ENCODE measurements at regions not wholly inside any gene's neighbourhood (a gene's known extent, or its start where the extent isn't known, plus 50 kb on each side); places are given as distances from the start of the nearest gene placed in this dataset.
"Not testable (repeated sequence)": the region's sequence is repeated elsewhere in the genome, so short reads cannot be mapped to it uniquely, and the experiment has no call there.

GRCh38 chr7:114364151-114364550, 50.5 kb upstream of the FOXP2 start:
- in situ Hi-C loops (cut with HindIII; ENCODE audit: low sequenced_read_pairs) = no loop called here

DNA sequence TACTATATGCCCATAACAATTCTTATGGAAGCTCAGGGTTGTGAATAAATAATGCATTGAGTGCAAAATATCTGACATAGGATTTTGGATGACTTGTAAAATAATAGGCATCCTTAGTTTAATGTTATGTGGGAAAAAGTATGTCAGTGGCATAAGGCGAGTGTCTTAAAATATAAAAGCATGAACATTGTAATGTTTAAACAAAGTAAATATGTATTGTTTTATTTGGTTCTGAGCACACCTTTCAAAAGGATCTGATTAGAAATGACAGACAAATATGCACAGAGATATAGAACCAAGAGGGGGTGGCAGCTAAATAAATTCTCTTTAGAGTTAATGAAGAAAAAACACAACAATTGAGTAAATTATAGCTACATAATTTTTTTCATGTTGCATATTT, 51.3 kb upstream of the FOXP2 start:
- in situ Hi-C loops (cut with HindIII; ENCODE audit: low sequenced_read_pairs) = no loop called here

DNA sequence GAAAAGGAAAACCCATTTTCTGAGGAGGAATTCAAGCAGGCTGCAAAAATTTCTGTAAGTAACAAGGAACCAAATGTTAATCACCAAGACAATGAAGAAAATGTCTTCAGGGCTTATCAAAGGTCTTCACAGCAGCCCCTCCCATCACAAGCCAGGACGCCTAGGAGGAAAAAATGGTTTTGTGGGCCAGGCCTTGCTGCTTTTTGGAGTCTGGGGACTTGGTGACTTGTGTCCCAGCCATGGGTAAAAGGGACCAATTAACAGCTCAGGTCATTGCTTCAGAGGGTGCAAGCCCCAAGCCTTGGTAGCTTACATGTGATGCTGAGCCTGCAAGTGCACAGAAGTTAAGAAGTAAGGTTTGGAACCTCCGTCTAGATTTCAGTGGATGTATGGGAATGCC, 55.7 kb upstream of the FOXP2 start:
- in situ Hi-C loops (cut with HindIII; ENCODE audit: low sequenced_read_pairs) = no loop called here

GRCh38 chr7:114356133-114356532, 58.5 kb upstream of the FOXP2 start:
- in situ Hi-C loops (cut with HindIII; ENCODE audit: low sequenced_read_pairs) = no loop called here

DNA sequence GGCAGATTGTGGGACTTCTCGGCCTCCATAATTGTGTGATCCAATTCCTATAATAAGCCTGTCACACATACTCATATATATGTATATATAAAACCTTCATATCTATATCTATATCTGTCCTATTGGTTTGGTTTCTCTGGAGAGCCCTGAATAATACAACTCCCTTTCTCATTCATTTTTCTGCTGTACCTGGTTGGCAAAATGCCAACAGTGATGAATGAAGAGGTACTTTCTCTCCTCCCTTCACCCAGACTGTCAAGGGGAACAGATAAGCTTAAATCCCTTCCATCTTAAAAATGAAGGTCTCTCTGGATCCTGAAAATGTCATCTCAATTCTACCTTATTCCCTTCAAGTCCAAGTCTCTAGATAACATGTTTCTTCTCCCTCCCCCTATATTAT, 60.3 kb upstream of the FOXP2 start:
- in situ Hi-C loops (cut with HindIII; ENCODE audit: low sequenced_read_pairs) = no loop called here

GRCh38 chr7:114345494-114345893, 69.1 kb upstream of the FOXP2 start:
- in situ Hi-C loops (cut with HindIII; ENCODE audit: low sequenced_read_pairs) = no loop called here

DNA sequence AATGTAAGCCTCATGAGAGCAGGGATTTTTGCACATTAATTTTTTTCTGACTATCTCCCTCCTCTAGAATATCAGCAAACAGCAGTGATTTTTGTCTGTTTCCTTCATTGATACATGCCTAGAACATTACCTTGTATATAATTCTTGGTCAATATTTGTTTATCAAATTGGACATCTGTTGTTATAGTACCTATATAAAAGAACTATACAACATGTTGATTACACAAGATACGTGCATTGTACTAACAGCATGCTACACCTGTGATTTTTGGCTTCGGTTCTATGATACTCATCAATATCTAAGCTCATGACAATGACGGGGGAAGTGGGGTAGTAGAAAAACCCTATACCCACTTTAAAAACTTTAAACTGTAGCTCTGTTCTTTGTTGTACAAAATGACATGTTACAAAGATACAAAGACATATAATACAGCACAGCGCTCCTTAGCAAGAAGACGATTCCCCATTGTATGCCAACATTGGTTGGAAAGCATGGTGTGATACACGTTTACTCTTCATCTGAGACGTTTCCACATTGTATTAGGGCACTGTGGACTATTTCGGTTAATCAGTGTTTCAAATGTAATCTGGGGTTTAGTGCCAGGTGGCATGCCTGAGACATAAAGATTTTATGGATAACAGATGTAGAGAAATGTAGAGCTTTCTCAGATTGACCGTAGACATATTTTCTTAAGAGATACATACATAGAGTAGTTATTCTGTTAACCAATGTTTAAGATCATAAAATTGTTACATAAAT, 70.5 kb upstream of the FOXP2 start:
- in situ Hi-C loops (cut with HindIII; ENCODE audit: low sequenced_read_pairs) = no loop called here

- in situ Hi-C loops (cut with HindIII; ENCODE audit: low sequenced_read_pairs) = no loop called here
Measured at GRCh38 chr7:114342431-114343179, 72.0 kb upstream of the FOXP2 start.

- in situ Hi-C loops (cut with HindIII; ENCODE audit: low sequenced_read_pairs) = no loop called here
Measured at GRCh38 chr7:114341648-114342047, 73.0 kb upstream of the FOXP2 start.

GRCh38 chr7:114334989-114335388, 79.6 kb upstream of the FOXP2 start:
- in situ Hi-C loops (cut with HindIII; ENCODE audit: low sequenced_read_pairs) = loop anchor here (5.0 kb wide), 1 partner anchor 53 kb away; no protein-coding TSS in a partner anchor

DNA sequence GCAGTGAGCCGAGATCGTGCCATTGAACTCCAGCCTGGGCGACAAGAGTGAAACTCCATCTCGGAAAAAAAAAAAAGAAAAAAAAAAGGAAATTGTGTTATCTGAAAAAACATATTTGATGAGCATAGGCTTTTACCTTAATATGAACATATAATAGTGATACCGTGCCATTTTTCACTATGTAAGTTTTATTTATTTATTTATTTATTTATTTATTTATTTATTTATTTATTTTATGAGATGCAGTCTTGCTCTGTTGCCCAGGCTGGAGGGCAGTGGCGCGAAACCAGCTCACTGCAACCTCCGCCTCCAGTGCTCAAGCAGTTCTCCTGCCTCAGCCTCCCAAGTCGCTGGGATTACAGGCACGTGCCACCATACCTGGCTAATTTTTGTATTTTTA, 85.2 kb upstream of the FOXP2 start:
- in situ Hi-C loops (cut with HindIII; ENCODE audit: low sequenced_read_pairs) = not testable (repeated sequence)

DNA sequence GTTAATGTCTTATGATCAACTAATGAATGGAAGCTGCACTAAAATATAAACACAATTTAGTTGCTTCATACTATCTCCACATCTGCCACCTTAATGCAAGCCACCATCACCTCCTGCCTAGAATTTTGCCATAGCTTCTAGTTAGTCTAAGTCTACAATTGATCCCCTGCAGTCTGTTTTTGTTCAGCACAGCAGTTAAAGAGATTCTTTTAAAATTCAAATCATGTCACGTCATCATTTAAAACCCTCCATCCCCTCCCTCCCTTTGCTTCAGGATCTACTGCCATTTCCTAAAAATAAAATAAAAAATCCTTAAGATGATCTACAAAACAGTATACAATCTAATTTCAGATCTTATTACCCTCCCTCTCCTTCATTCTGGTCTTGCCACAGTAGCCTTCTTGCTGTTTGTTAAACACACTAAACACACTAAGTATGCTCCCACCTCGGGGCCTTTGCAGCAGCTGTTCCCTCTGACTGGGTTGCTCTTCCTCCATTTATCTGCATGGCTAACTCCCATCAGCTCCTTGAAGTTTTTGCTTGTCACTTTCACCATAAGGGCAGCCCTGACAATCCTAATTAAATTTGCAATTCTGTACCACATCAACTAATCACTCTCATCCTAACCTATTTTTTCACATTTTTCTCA, 97.0 kb upstream of the FOXP2 start:
- in situ Hi-C loops (cut with HindIII; ENCODE audit: low sequenced_read_pairs) = no loop called here

DNA sequence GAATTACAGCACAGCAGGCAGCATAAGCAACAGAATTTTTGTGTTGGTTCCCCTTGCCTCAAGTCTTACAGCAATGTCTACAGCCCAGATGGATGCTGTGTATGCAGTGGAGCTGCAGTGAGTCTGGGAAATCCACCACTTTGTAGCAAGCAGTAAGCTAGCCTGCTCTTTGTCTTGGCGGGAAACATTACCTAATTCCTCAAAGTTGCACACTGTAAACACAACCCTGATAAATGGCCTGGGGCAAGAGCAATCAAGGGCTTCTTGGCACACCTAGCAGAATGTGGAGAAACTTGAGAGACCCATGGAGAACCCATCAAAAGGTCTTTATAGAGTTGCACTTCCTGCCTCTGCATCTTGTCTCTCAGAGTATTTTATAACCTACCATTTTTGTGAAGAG, 102.0 kb upstream of the FOXP2 start:
- in situ Hi-C loops (cut with HindIII; ENCODE audit: low sequenced_read_pairs) = no loop called here

GRCh38 chr7:114310345-114311110, 104.1 kb upstream of the FOXP2 start:
- in situ Hi-C loops (cut with HindIII; ENCODE audit: low sequenced_read_pairs) = no loop called here

DNA sequence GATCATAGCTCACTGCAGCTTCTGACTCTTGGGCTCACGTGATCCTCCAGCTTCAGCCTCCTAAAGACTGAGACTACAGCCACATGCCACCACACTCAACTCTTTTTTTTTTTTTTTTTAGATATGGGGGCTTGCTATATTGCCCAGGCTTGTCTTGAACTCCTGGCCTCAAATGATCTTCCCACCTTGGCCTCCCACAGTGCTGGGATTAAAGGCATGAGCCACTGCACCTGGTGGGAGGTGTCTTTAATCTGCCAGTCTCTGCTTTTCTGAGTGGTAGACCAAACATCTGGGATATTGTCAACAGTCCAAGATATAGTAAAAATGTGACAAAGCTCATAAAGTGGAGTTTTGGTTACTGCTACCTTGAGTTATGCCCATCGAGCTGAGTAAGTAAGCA, 104.9 kb upstream of the FOXP2 start:
- in situ Hi-C loops (cut with HindIII; ENCODE audit: low sequenced_read_pairs) = no loop called here

- in situ Hi-C loops (cut with HindIII; ENCODE audit: low sequenced_read_pairs) = no loop called here
Measured at GRCh38 chr7:114303301-114303700, 111.3 kb upstream of the FOXP2 start.

- in situ Hi-C loops (cut with HindIII; ENCODE audit: low sequenced_read_pairs) = no loop called here
Measured at GRCh38 chr7:114302858-114303257, 111.8 kb upstream of the FOXP2 start.

- in situ Hi-C loops (cut with HindIII; ENCODE audit: low sequenced_read_pairs) = no loop called here
Measured at GRCh38 chr7:114298011-114298410, 116.6 kb upstream of the FOXP2 start.

GRCh38 chr7:114297121-114297520, 117.5 kb upstream of the FOXP2 start:
- in situ Hi-C loops (cut with HindIII; ENCODE audit: low sequenced_read_pairs) = no loop called here

DNA sequence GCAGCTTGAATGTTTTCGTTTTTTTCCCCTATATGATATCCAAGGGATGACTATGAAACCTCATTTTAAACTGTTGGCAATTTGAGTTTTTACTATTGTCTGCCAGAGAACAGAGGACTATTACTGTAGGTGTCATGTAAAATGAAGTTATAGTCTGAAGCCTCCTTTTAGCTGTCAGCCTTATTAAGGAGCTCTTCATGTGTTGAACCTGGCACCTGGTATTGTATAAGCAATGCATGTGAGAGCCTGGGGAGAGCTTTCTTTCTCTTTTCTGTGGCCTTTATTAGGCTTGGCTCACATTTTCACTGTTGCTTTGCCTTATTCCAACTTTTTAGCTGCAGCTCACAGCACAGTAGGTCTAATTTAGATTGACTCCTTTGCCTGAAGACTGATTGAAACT, 119.1 kb upstream of the FOXP2 start:
- in situ Hi-C loops (cut with HindIII; ENCODE audit: low sequenced_read_pairs) = no loop called here

DNA sequence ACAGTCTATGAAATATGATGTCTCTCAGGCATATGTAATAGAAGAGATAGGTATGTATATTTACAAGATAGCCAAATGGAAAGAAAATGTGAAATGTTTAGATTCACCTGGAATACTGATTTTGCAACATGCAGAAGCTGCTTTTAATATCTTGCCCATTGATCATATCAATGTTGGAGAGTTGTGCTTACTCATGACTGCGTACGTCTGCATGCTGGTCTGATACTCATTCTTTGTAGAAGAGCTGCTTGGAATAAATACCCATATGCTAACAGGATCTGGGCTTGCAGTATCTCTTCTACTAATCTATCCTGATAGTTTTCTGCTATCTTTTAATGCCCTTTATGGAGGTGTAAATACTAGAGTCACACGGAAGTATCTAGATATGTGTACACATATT, 120.6 kb upstream of the FOXP2 start:
- in situ Hi-C loops (cut with HindIII; ENCODE audit: low sequenced_read_pairs) = no loop called here
